ENCODE measurements at regions not wholly inside any gene's neighbourhood (a gene's known extent, or its start where the extent isn't known, plus 50 kb on each side); places are given as distances from the start of the nearest gene placed in this dataset.

DNA sequence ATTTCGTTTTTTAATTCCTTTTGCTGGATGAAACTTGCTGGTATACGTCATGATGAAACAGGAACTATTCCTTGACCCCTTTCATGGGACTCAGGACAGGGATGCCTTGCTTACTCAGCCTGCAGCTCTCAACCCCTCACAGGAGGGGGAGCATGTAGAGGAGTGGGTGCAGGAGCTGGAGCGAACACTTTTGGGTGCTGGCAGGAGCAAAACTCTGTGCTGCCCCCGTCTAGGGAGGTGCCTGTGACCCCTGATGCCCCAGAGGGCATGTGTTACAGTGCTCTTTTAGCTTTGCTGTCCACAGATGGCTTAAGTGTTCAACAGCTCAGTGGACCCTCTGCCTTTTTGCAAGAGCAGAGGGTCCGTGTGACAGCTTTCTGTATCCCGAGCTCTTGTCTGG is 56.8 kb upstream of the TEX13C start:
- no peak overlapping the region for H3K4me3 ChIP-seq (ENCODE audit: low read length)
- TF ChIP-seq CTCF (conservative IDR thresholded peaks at IDR 0.05; ENCODE audit: low read length) = no peak
- no peak for DNase-seq (ENCODE audit: low read depth)

DNA sequence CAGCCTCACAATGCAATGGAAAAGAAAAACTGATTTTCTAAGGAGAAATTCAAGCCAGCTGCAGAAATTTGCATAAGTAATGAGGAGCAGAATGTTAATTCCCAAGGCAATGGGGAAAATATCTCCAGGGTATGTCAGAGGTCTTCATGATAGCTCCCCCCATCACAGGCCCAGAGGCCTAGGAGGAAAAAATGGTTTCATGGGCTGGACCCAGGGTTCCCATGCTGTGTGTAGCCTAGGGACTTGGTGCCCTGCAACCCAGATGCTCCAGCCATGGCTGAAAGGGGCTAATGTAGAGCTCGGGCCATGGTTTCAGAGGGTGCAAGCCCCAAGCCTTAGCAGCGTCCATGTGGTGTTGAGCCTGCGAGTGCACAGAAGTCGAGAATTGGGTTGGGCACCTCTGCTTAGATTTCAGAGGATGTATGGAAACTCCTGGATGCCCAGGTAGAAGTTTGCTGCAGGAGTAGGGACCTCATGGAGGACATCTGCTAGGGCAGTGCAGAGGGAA is 53.5 kb upstream of the TEX13C start:
- TF ChIP-seq CTCF (conservative IDR thresholded peaks at IDR 0.05; ENCODE audit: low read length) = no peak
- no peak for DNase-seq (ENCODE audit: low read depth)
- no peak overlapping the region for H3K4me3 ChIP-seq (ENCODE audit: low read length)

Data from AG10803 (cell line).